ENCODE measurements at regions not wholly inside any gene's neighbourhood (a gene's known extent, or its start where the extent isn't known, plus 50 kb on each side); places are given as distances from the start of the nearest gene placed in this dataset.
"Not testable (repeated sequence)": the region's sequence is repeated elsewhere in the genome, so short reads cannot be mapped to it uniquely, and the experiment has no call there.

DNA sequence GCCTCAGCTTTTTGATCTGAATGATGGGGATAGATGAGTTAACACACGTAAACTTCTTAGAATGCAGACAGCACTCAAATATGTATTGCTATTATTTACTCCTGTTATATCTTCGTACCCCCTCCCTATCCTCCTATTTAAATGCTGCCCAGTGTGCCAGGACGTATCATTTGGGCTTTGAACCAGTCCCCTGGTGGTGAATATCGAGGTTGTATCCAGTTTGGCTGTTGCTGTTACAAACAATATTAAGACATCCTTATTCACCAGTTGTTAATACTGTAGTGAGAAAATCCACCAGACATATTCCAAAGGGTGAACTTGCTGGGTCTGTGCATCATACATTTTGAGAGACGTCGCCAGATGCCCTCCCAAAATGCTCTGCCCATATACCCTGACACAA lies 51.5 kb upstream of the FOXN3 start:
- intact Hi-C loops (cut with micrococcal nuclease; ENCODE audit: unreplicated experiment) = no loop called here
- no peak overlapping the region for H3K27ac ChIP-seq (ENCODE audit: control insufficient read depth, insufficient read depth)
- DNase-seq (ENCODE audit: low read depth, low spot score) = no peak
- no peak overlapping the region for H3K4me2 ChIP-seq (ENCODE audit: control insufficient read depth, insufficient read depth)
- 70% methylated on average over 6 of the region's 6 CpGs for WGBS (ENCODE audit: insufficient coverage, insufficient replicate concordance, low lambda C conversion rate, missing lambda C conversion rate)
- no TSS peak for BruUV-seq (replicated peaks)
- ATAC-seq = no peak
- no peaks in the 10 kb centered on the region for H3K36me3 ChIP-seq (ENCODE audit: control insufficient read depth in 2 of 2, insufficient read depth in 2 of 2, low read length in 1 of 2)
- in situ Hi-C loops (cut with MboI) = no loop called here
- ChIA-PET POLR2A (no interaction called here), SMC1A (ENCODE audit: uncharacterized antibody, unreplicated experiment) (no interaction called here), CTCF (no interaction called here), RAD21 (ENCODE audit: unreplicated experiment) (no interaction called here)
- no peaks in the 10 kb centered on the region; the same call in 2 of the 3 replicates for H3K9me3 ChIP-seq (replicated peaks; ENCODE audit: control insufficient read depth, insufficient read depth, low read length)
- no peak overlapping the region for H3K4me3 ChIP-seq
- no peaks in the 10 kb centered on the region for H4K20me1 ChIP-seq (ENCODE audit: control insufficient read depth, insufficient read depth)
- no peak for FAIRE-seq
- H2AFZ ChIP-seq (ENCODE audit: control insufficient read depth, low read depth, low read length) = no peak overlapping the region
- no peaks in the 10 kb centered on the region for H3K79me2 ChIP-seq (ENCODE audit: control insufficient read depth, insufficient read depth, low read length)
- H3K27me3 ChIP-seq (replicated peaks in 1 of 2; ENCODE audit: control insufficient read depth in 2 of 2, insufficient read depth in 2 of 2, low read length in 1 of 2) = no peaks in the 10 kb centered on the region
- H3K4me1 ChIP-seq (ENCODE audit: control insufficient read depth, insufficient read depth, low read length) = no peaks in the 10 kb centered on the region
- TF ChIP-seq TCF12 (IDR thresholded peaks at IDR 0.05; ENCODE audit: low read depth, low read length) = no peak
- TF ChIP-seq RELA (IDR thresholded peaks at IDR 0.05; ENCODE audit: borderline replicate concordance, partially characterized antibody) = no peak
- no peak for TF ChIP-seq ZNF217 (IDR thresholded peaks at IDR 0.05)
- no peak for TF ChIP-seq ZNF384 (IDR thresholded peaks at IDR 0.05; ENCODE audit: borderline replicate concordance, low read depth, low read length)
- TF ChIP-seq POLR2AphosphoS2 (IDR thresholded peaks at IDR 0.05; ENCODE audit: low read depth, low read length) = no peak
- TF ChIP-seq BRCA1 (IDR thresholded peaks at IDR 0.05; ENCODE audit: low read depth, low read length) = no peak
- TF ChIP-seq RBBP5 (conservative IDR thresholded peaks at IDR 0.05) = no peak
- TF ChIP-seq NFXL1 (IDR thresholded peaks at IDR 0.05; ENCODE audit: borderline replicate concordance) = no peak
- H3K9ac ChIP-seq (ENCODE audit: control insufficient read depth, insufficient read depth, low read length) = no peak overlapping the region

DNA sequence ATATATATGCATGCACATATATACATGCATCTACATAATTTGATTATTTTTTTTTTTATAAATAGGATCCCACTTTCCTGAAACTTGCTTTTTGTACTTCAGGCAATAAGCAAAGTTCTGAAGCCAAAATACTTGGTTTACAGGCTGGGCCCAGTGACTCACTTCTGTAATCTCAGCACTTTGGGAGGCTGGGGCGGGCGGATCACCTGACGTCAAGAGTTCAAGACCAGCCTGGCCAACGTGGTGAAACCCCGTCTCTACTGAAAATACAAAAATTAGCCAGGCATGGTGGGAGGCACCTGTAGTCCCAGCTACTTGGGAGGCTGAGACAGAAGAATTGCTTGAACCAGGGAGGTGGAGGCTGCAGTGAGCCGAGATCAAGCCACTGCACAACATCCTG lies 51.0 kb upstream of the FOXN3 start:
- intact Hi-C loops (cut with micrococcal nuclease; ENCODE audit: unreplicated experiment); H3K27ac ChIP-seq (ENCODE audit: control insufficient read depth, insufficient read depth); BruUV-seq (replicated peaks); H3K9me3 ChIP-seq (replicated peaks; ENCODE audit: control insufficient read depth, insufficient read depth, low read length); FAIRE-seq; H3K79me2 ChIP-seq (ENCODE audit: control insufficient read depth, insufficient read depth, low read length); H3K9ac ChIP-seq (ENCODE audit: control insufficient read depth, insufficient read depth, low read length); H3K36me3 ChIP-seq (ENCODE audit: control insufficient read depth in 2 of 2, insufficient read depth in 2 of 2, low read length in 1 of 2); H3K4me1 ChIP-seq (ENCODE audit: control insufficient read depth, insufficient read depth, low read length); H2AFZ ChIP-seq (ENCODE audit: control insufficient read depth, low read depth, low read length); H4K20me1 ChIP-seq (ENCODE audit: control insufficient read depth, insufficient read depth); POLR2A ChIA-PET; in situ Hi-C loops (cut with MboI); H3K27me3 ChIP-seq (replicated peaks in 1 of 2; ENCODE audit: control insufficient read depth in 2 of 2, insufficient read depth in 2 of 2, low read length in 1 of 2); ATAC-seq; CTCF ChIA-PET; H3K4me2 ChIP-seq (ENCODE audit: control insufficient read depth, insufficient read depth); DNase-seq (ENCODE audit: low read depth, low spot score); H3K4me3 ChIP-seq: not testable (repeated sequence)
- 87% methylated on average over 6 of the region's 6 CpGs for WGBS (ENCODE audit: insufficient coverage, insufficient replicate concordance, low lambda C conversion rate, missing lambda C conversion rate)
- ChIA-PET RAD21 (ENCODE audit: unreplicated experiment) (interaction anchor here (0.6 kb wide), 1 partner anchor 43 kb away, joined by 4 read pairs; no protein-coding TSS in a partner anchor), SMC1A (ENCODE audit: uncharacterized antibody, unreplicated experiment) (interaction anchor here (0.9 kb wide), 1 partner anchor 24 kb away, joined by 5 read pairs; no protein-coding TSS in a partner anchor)

Measured in GM12878 (cell line).